K562 (cell line): ENCODE measurements at regions not wholly inside any gene's neighbourhood (a gene's known extent, or its start where the extent isn't known, plus 50 kb on each side); places are given as distances from the start of the nearest gene placed in this dataset.

Source experiments
- ATAC-seq: fragments of 200-7000 bp; cut with Tn5 transposase; 3 replicates; pipeline ENCODE4 v1.9.1; 2020; ENCODE audit warnings: moderate library complexity
- BruUV-seq: library from RNA; stranded (reverse); fragments of 400-500 nt; replicated peaks from 2 replicates; lab custom pipeline; 2021; lab: Mats Ljungman, UMichigan
- CTCF ChIA-PET: fragments of 300-600 bp; formaldehyde crosslinking; extraction: SDS; loops from one replicate; lab custom pipeline; 2021; ENCODE audit warnings: low intra/inter-chr PET ratio; lab: Yijun Ruan, JAX
- POLR2A ChIA-PET: fragments of 300-600, 350-650 bp; sonication (Branson Sonifier 250); formaldehyde crosslinking; extraction: SDS; loops from one replicate; lab custom pipeline; 2021; ENCODE audit warnings: antibody characterized with exemption, inconsistent platforms; lab: Yijun Ruan, JAX
- DNase-seq, 4 experiments: peaks; one replicate each; pipeline versions ENCODE4 v3.0.0 to v3.0.0-alpha.2; 2011 to 2018; ENCODE audit warnings: low spot score in 3 of 4, mixed read lengths in 3 of 4; ENCODE audit errors: extremely low read depth in 1 of 4
- FAIRE-seq: peaks from 2 replicates; lab custom pipeline; 2011; peaks lifted over from hg19 to GRCh38; lab: Jason Lieb, UNC
- H2AFZ ChIP-seq: 2 replicates; pipeline ENCODE4 v1.6.0; 2011; ENCODE audit warnings: low read depth, low read length, control low read depth, inconsistent platforms
- H3K27ac ChIP-seq: fragments of 200-600 bp; 3 replicates; pipeline ENCODE4 v1.8.0; 2011; ENCODE audit warnings: low read depth, mild to moderate bottlenecking, control low read depth, inconsistent platforms, low read length, moderate library complexity, mixed read lengths; ENCODE audit errors: extremely low read depth
- H3K27me3 ChIP-seq, 2 experiments: fragments of 300-600 bp in 1 of 2; 2 replicates in 1 of 2; 3 replicates in 1 of 2; pipeline versions ENCODE4 v1.6.0 to v1.8.0; 2011; ENCODE audit warnings: inconsistent platforms in 2 of 2, low read length in 2 of 2, mild to moderate bottlenecking in 1 of 2, mixed read lengths in 1 of 2, moderate library complexity in 1 of 2; ENCODE audit not compliant: control insufficient read depth in 2 of 2, insufficient read depth in 2 of 2
- H3K36me3 ChIP-seq: fragments of 300-600 bp; 3 replicates; pipeline ENCODE4 v1.8.0; 2011; ENCODE audit warnings: mild to moderate bottlenecking, low read length, inconsistent platforms; ENCODE audit not compliant: control insufficient read depth, insufficient read depth
- H3K4me1 ChIP-seq, 2 experiments: fragments of 200-600 bp in 1 of 2; replicated peaks in 1 of 2; 2 replicates in 1 of 2; 3 replicates in 1 of 2; pipeline versions ENCODE4 v1.5.1 to v1.8.0; 2011; ENCODE audit warnings: inconsistent platforms in 2 of 2, low read length in 2 of 2, mild to moderate bottlenecking in 1 of 2, mixed read lengths in 1 of 2, moderate library complexity in 1 of 2; ENCODE audit not compliant: control insufficient read depth in 2 of 2, insufficient read depth in 2 of 2
- H3K4me2 ChIP-seq: 2 replicates; pipeline ENCODE4 v1.6.1; 2011; ENCODE audit warnings: low read length, control low read depth, inconsistent platforms, mixed read lengths; ENCODE audit not compliant: insufficient read depth
- H3K4me3 ChIP-seq: fragments of 200-600 bp; sonication (generic), shearing (Covaris generic); 2 replicates; pipeline ENCODE4 v1.5.1; 2016; ENCODE audit warnings: control low read depth, inconsistent platforms
- H3K79me2 ChIP-seq: fragments of 200-600 bp; 3 replicates; pipeline ENCODE4 v1.8.0; 2011; ENCODE audit warnings: low read length, inconsistent platforms; ENCODE audit not compliant: control insufficient read depth, insufficient read depth
- H3K9ac ChIP-seq, 2 experiments: 2 replicates each; pipeline versions ENCODE4 v1.6.0 to v1.6.1; 2011; ENCODE audit warnings: low read depth in 2 of 2, low read length in 2 of 2, control low read depth in 1 of 2, inconsistent platforms in 1 of 2, mild to moderate bottlenecking in 1 of 2, mixed read lengths in 1 of 2; ENCODE audit not compliant: insufficient read depth in 1 of 2
- H3K9me1 ChIP-seq: one replicate; pipeline ENCODE4 v1.6.0; 2011; ENCODE audit warnings: inconsistent platforms, mild to moderate bottlenecking, low read length, moderate library complexity; ENCODE audit not compliant: control insufficient read depth, insufficient read depth
- H3K9me3 ChIP-seq: replicated peaks from 2 replicates; pipeline ENCODE4 v1.5.1; 2011; ENCODE audit warnings: low read depth, low read length, inconsistent platforms; ENCODE audit not compliant: control insufficient read depth, insufficient read depth
- H4K20me1 ChIP-seq: replicated peaks from 2 replicates; pipeline ENCODE4 v1.6.1; 2011; ENCODE audit warnings: low read length, inconsistent platforms, mixed read lengths; ENCODE audit not compliant: control insufficient read depth, insufficient read depth
- ARNT ChIP-seq, 2 experiments: fragments of 450-650 bp; IDR thresholded peaks; 2 replicates each; pipeline ENCODE4 v1.6.1; 2016; ENCODE audit warnings: mild to moderate bottlenecking in 1 of 2
- HCFC1 ChIP-seq: IDR thresholded peaks from 2 replicates; pipeline ENCODE4 v1.6.1; 2012; ENCODE audit warnings: low read depth, low read length, improper control_type of control experiment
- NFYB ChIP-seq: IDR thresholded peaks from 2 replicates; pipeline ENCODE4 v1.6.1; 2011; ENCODE audit warnings: mild to moderate bottlenecking, moderate library complexity; ENCODE audit not compliant: insufficient read length; ENCODE audit errors: extremely low read depth
- OTX1 ChIP-seq: fragments of 450-650 bp; formaldehyde crosslinking; IDR thresholded peaks from 2 replicates; pipeline ENCODE4 v1.4.0; 2022; ENCODE audit warnings: mild to moderate bottlenecking
- SLC30A9 ChIP-seq: fragments of 250-450 bp; sonication (Bioruptor Pico); IDR thresholded peaks from 2 replicates; pipeline ENCODE4 v1.8.0; 2022; ENCODE audit warnings: mild to moderate bottlenecking, moderate library complexity
- ZNF277 ChIP-seq: fragments of 250-450 bp; sonication (Bioruptor Pico); IDR thresholded peaks from 2 replicates; pipeline ENCODE4 v1.8.0; 2022; ENCODE audit warnings: inconsistent platforms, mild to moderate bottlenecking, moderate library complexity, borderline replicate concordance
- ZNF764 ChIP-seq: fragments of 250-450 bp; sonication (Bioruptor Pico); IDR thresholded peaks from 2 replicates; pipeline ENCODE4 v1.4.0; 2020; ENCODE audit warnings: low read depth, mild to moderate bottlenecking, moderate library complexity
- WGBS: fragments of 100-300 bp; shearing (Covaris generic); methylation state at CpG from one replicate; pipeline ENCODE4 v1.1.6; 2016; ENCODE audit warnings: low coverage, mixed read lengths; ENCODE audit not compliant: insufficient coverage; ENCODE audit errors: missing lambda C conversion rate; 5-methylcytosine and 5-hydroxymethylcytosine counted together
- in situ Hi-C: fragments of 300-500 bp; cut with MboI; formaldehyde crosslinking; loops from 4 replicates; pipeline ENCODE4 v1.15.0; 2018; ENCODE audit warnings: inconsistent platforms, mixed read lengths
- intact Hi-C: fragments of 100-400 bp; cut with micrococcal nuclease; formaldehyde crosslinking; loops from 2 replicates; pipeline ENCODE4 v1.14.2; 2022

GRCh38 chr2:19670303-19670702, 231.5 kb downstream of the TTC32 start (continued):
- TF ChIP-seq ZNF277 (CRISPR knock-in tag) (no peak), ZNF764 (no peak), NFYB (no peak)

- POLR2A ChIA-PET = no interaction called here
- Histone ChIP-seq H3K36me3 (no peaks in the 10 kb centered on the region), H2AFZ (no peak overlapping the region), H3K79me2 (no peaks in the 10 kb centered on the region), H3K9me1 (no peaks in the 10 kb centered on the region), H3K27me3 (peaks cover 0 to 16% of the 10 kb centered on the region in 2 experiments; a peak in 3 of 5 replicates), H3K9ac (no peak overlapping the region), H3K4me3 (no peak overlapping the region), H3K9me3 (no peaks in the 10 kb centered on the region), H4K20me1 (no peaks in the 10 kb centered on the region), H3K27ac (no peak overlapping the region), H3K4me1 (no peaks in the 10 kb centered on the region), H3K4me2 (no peak overlapping the region)
- no TSS peak for BruUV-seq
- WGBS = 1% methylated on average over 8 of the region's 9 CpGs
- DNase-seq (no peak), ATAC-seq (no peak), FAIRE-seq (no peak)
- intact Hi-C loops (loop anchor here (10.0 kb wide), 1 partner anchor 305 kb away; no protein-coding TSS in a partner anchor), in situ Hi-C loops (no loop called here)
- TF ChIP-seq OTX1 (CRISPR knock-in tag) = no peak
- no peak for TF ChIP-seq SLC30A9
- no peak for TF ChIP-seq ARNT (IDR thresholded peaks at IDR 0.05)
- no peak for TF ChIP-seq HCFC1
- CTCF ChIA-PET = no interaction called here
These were observed 232.2 kb downstream of the TTC32 start for GRCh38 chr2:19669559-19669958.
